ENCODE measurements at regions not wholly inside any gene's neighbourhood (a gene's known extent, or its start where the extent isn't known, plus 50 kb on each side); places are given as distances from the start of the nearest gene placed in this dataset.
"Not testable (repeated sequence)": the region's sequence is repeated elsewhere in the genome, so short reads cannot be mapped to it uniquely, and the experiment has no call there.

GRCh38 chr11:97537407-97538150 is 1147.8 kb downstream of the JRKL start:
- DNase-seq (ENCODE audit: low read depth), result no peak
- H3K4me3 ChIP-seq (ENCODE audit: low read depth, low read length), result no peak overlapping the region

GRCh38 chr11:97544431-97544830 is 1154.6 kb downstream of the JRKL start:
- no peak for DNase-seq (ENCODE audit: low read depth)
- no peak overlapping the region for H3K4me3 ChIP-seq (ENCODE audit: low read depth, low read length)

- no peak overlapping the region for H3K4me3 ChIP-seq (ENCODE audit: low read depth, low read length)
- no peak for DNase-seq (ENCODE audit: low read depth)
These were observed 1158.5 kb downstream of the JRKL start for GRCh38 chr11:97548280-97548679.

- DNase-seq (ENCODE audit: low read depth), result no peak
These were observed 1167.6 kb downstream of the JRKL start for GRCh38 chr11:97557399-97557798.

GRCh38 chr11:97567801-97568200 is 1178.0 kb downstream of the JRKL start:
- H3K4me3 ChIP-seq (ENCODE audit: low read depth, low read length), result no peak overlapping the region
- no peak for DNase-seq (ENCODE audit: low read depth)

More at GRCh38 chr11:97557399-97557798, 1167.6 kb downstream of the JRKL start:
- no peak overlapping the region for H3K4me3 ChIP-seq (ENCODE audit: low read depth, low read length)

GRCh38 chr11:97570636-97571035 is 1180.8 kb downstream of the JRKL start:
- no peak for DNase-seq (ENCODE audit: low read depth)
- no peak overlapping the region for H3K4me3 ChIP-seq (ENCODE audit: low read depth, low read length)

- not testable (repeated sequence) for DNase-seq (ENCODE audit: low read depth); H3K4me3 ChIP-seq (ENCODE audit: low read depth, low read length)
These were observed 1184.0 kb downstream of the JRKL start for GRCh38 chr11:97573771-97574170.

- DNase-seq (ENCODE audit: low read depth), result no peak
- no peak overlapping the region for H3K4me3 ChIP-seq (ENCODE audit: low read depth, low read length)
These were observed 1185.3 kb downstream of the JRKL start for GRCh38 chr11:97574976-97575665.

GRCh38 chr11:97607291-97608000 is 1217.6 kb downstream of the JRKL start:
- no peak overlapping the region for H3K4me3 ChIP-seq (ENCODE audit: low read depth, low read length)
- no peak for DNase-seq (ENCODE audit: low read depth)

- H3K4me3 ChIP-seq (ENCODE audit: low read depth, low read length), result no peak overlapping the region
- no peak for DNase-seq (ENCODE audit: low read depth)
These were observed 1220.2 kb downstream of the JRKL start for GRCh38 chr11:97610000-97610399.

GRCh38 chr11:97610854-97611253 is 1221.0 kb downstream of the JRKL start:
- no peak for DNase-seq (ENCODE audit: low read depth)
- no peak overlapping the region for H3K4me3 ChIP-seq (ENCODE audit: low read depth, low read length)

GRCh38 chr11:97611345-97611744 is 1221.5 kb downstream of the JRKL start:
- no peak overlapping the region for H3K4me3 ChIP-seq (ENCODE audit: low read depth, low read length)
- no peak for DNase-seq (ENCODE audit: low read depth)

GRCh38 chr11:97614606-97615005 is 1224.8 kb downstream of the JRKL start:
- no peak for DNase-seq (ENCODE audit: low read depth)
- H3K4me3 ChIP-seq (ENCODE audit: low read depth, low read length), result no peak overlapping the region

GRCh38 chr11:97615546-97615945 is 1225.7 kb downstream of the JRKL start:
- no peak overlapping the region for H3K4me3 ChIP-seq (ENCODE audit: low read depth, low read length)
- DNase-seq (ENCODE audit: low read depth), result no peak

GRCh38 chr11:97617031-97617430 is 1227.2 kb downstream of the JRKL start:
- no peak overlapping the region for H3K4me3 ChIP-seq (ENCODE audit: low read depth, low read length)
- no peak for DNase-seq (ENCODE audit: low read depth)

- H3K4me3 ChIP-seq (ENCODE audit: low read depth, low read length), result no peak overlapping the region
- DNase-seq (ENCODE audit: low read depth), result no peak
These were observed 1230.2 kb downstream of the JRKL start for GRCh38 chr11:97620007-97620406.

- no peak for DNase-seq (ENCODE audit: low read depth)
- no peak overlapping the region for H3K4me3 ChIP-seq (ENCODE audit: low read depth, low read length)
These were observed 1231.5 kb downstream of the JRKL start for GRCh38 chr11:97621282-97621681.

GRCh38 chr11:97622795-97623194 is 1233.0 kb downstream of the JRKL start:
- no peak overlapping the region for H3K4me3 ChIP-seq (ENCODE audit: low read depth, low read length)
- no peak for DNase-seq (ENCODE audit: low read depth)

GRCh38 chr11:97636741-97637140 is 1246.9 kb downstream of the JRKL start:
- DNase-seq (ENCODE audit: low read depth); H3K4me3 ChIP-seq (ENCODE audit: low read depth, low read length): not testable (repeated sequence)

- H3K4me3 ChIP-seq (ENCODE audit: low read depth, low read length), result no peak overlapping the region
These were observed 1247.9 kb downstream of the JRKL start for GRCh38 chr11:97637701-97638100.

More at GRCh38 chr11:97637701-97638100, 1247.9 kb downstream of the JRKL start:
- DNase-seq (ENCODE audit: low read depth), result no peak
